ENCODE measurements at regions not wholly inside any gene's neighbourhood (a gene's known extent, or its start where the extent isn't known, plus 50 kb on each side); places are given as distances from the start of the nearest gene placed in this dataset.

- in situ Hi-C loops (cut with MboI; ENCODE audit: low sequenced_read_pairs), result no loop called here
Observed at GRCh38 chr7:46168671-46169383, 247.8 kb upstream of the IGFBP3 start.

DNA sequence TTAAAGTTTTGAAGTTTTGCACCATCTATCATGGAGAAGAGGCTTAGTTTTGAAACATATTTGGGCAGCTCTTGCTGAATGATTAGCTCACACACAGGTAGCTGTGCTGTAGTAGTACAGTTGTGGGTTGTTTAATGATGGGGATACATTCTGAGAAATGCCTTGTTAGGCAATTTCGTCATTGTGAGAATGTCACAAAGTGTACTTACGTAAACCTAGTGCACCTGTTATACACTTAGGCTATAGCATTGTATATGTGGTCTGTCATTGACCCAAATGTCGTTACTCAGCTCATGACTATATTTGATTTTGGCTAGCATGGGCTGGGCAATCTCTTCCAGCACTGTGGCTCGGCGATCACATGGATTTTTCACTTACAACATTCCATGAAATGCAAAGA lies 247.2 kb upstream of the IGFBP3 start:
- in situ Hi-C loops (cut with MboI; ENCODE audit: low sequenced_read_pairs), result no loop called here

GRCh38 chr7:46165276-46165675 lies 244.2 kb upstream of the IGFBP3 start:
- in situ Hi-C loops (cut with MboI; ENCODE audit: low sequenced_read_pairs), result no loop called here

DNA sequence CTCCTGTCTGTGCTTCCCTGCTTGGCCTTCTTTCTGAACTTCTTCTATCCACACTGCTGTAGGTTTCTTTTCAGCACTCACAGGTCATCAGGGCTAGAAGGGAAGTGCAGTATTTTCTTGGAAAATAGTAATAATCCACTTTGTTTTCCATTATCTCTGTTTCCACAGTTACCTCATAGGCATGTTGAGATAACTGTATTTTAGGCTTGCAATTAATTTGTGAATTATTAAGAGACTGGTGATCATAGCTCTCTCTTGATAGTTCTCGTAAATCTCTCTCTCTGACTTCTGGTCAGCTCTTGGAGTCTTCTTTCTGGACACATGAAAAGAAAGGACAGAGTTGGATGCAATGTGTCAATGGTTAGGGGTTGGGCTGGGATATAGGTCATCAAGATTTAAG lies 243.6 kb upstream of the IGFBP3 start:
- in situ Hi-C loops (cut with MboI; ENCODE audit: low sequenced_read_pairs), result no loop called here

- in situ Hi-C loops (cut with MboI; ENCODE audit: low sequenced_read_pairs), result no loop called here
Observed at GRCh38 chr7:46163246-46163645, 242.2 kb upstream of the IGFBP3 start.

DNA sequence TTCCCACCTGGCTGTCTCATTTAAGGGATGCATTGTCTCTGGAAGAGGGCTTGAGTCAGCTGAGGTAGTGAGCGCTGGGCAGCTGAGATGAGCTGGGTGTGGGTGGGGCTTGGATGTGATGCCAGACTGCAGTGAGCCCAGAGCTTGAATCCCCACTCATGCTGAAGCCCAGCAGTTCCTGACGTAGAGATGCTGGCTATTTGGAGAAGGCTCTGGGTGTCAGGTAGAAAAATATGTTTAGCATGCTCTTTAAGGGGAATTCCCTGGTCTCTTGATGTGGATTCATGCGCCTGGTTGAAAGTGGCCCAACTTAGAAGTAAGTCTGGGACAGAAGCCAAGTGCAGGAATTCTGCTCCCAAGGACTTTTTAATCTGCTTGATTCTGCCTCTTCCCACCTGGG lies 241.5 kb upstream of the IGFBP3 start:
- in situ Hi-C loops (cut with MboI; ENCODE audit: low sequenced_read_pairs), result no loop called here

DNA sequence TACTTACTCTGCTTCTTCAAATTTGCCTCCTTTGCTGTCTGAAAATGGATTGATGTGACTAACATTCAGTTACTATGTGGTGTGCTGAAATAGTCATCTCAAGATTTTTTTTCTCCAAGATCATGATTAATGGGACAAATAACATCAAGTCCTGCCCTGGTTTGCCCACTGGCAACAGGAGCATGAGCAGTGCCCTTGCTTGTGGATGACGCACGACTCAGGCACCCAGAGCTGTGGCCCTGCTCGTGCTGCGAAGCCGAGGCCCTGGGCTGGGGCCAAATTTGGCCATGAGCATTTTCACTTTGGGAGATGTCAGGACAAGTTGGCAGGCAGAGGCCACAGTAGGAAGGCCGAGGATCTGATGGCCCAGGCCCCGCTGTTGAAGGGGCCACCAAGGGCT lies 239.8 kb upstream of the IGFBP3 start:
- in situ Hi-C loops (cut with MboI; ENCODE audit: low sequenced_read_pairs), result no loop called here

DNA sequence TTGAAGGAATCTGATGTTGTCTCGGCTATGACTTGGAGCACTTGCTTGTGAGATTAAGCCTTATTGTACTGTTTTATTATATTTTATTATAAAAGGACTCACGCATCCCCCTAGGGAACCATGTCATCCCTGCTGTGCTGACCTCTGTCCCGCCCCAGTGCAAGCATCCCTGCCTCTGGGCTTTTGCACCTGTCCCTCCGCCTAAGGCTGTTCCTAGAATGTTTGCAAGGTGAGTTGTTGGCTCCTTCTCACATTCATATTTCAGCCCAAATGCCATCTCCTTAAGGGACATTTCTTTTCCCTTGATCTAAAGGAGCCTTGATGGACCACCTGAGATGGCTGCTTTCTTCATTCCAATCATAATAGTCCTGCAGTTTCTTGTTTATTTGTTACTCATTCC lies 236.9 kb upstream of the IGFBP3 start:
- in situ Hi-C loops (cut with MboI; ENCODE audit: low sequenced_read_pairs), result no loop called here

DNA sequence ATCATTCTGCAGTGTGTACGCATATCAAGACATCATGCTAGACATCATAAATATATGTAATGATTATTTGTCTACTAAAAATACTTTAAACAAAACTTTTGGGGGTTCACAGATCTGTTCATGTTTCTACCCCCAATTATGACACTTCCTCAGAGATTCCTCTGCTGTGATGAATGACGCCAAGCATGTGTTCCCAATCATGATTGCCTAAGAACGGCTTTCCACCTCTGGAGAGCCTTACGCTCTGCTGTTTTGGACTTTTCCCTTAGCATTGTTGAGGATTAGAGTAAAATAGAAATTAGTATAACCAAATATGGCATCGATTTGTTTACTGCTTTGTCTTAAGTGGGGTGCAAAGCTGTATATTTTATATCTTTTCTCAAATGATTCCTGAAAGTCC lies 236.3 kb upstream of the IGFBP3 start:
- in situ Hi-C loops (cut with MboI; ENCODE audit: low sequenced_read_pairs), result no loop called here

DNA sequence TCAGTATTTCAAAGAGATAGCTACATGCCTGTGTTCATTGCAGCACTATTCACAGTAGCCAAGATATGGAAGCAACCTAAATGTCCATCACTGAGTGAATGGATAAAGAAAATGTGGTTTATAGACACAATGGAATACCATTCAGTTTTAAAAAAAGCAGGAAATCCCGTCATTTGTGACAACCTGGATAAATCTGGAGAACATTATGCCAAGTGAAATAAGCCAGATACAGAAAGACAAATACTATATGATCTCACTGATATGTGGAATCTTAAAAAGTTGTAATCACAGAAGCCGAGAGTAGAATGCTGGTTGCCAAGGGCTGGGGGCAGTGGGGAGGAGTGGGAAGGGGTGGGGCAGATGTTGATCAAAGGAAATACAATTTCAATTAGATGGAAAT lies 235.8 kb upstream of the IGFBP3 start:
- in situ Hi-C loops (cut with MboI; ENCODE audit: low sequenced_read_pairs), result no loop called here

DNA sequence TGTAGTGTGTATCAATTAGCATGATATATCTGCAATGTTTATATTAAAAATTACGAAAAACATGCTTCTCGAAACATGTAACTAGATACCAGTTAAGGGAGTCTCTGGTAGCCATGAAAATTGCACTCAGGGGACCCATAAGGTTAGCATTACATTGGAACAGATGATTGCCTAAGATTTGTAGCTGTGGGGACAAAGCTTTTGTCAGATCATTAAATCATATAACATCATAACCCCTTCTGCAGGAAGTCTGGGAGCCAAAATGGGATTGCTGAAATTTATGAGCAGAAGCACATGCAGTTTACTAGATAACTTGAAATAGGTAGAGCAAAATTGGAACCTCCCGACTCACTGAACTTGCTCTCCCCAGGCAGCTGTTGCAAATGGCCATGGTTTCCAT lies 235.0 kb upstream of the IGFBP3 start:
- in situ Hi-C loops (cut with MboI; ENCODE audit: low sequenced_read_pairs), result no loop called here

DNA sequence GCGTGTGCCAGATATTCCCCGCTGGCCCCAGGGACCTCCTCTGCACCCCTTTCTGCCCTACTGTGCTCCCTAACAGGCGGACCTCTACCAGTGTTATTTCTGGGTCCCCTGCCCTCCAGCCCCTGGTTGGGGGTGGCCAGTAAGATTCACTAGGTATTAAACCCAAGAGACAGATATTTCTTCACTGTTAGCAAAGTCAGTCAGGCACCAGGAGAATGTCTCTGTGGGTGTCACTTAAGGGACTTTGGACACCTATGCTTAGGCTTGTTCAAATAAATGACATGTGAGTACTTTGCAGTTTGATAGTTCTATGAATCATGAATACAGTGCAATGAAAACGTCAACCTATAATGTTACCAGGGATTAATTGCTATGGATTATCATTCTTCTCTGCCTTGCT lies 234.3 kb upstream of the IGFBP3 start:
- in situ Hi-C loops (cut with MboI; ENCODE audit: low sequenced_read_pairs), result no loop called here

- in situ Hi-C loops (cut with MboI; ENCODE audit: low sequenced_read_pairs), result no loop called here
Observed at GRCh38 chr7:46153951-46154787, 233.1 kb upstream of the IGFBP3 start.

DNA sequence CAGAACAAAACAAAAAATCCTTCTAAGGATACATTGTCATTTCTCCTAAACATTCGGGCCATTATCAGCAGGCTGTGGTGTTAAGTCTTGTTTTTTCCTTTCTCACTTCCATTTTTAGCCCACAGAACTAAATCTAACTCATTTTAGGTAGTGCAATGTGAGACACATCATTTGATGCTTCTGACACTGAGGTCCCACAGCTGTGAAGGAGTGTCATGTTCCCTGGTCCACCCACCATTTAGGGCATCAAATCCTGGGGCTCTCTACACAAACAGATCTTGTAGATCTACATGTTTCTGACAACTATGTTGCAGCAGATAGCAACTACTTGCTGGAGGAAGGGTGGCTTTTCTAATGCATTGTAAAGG lies 232.5 kb upstream of the IGFBP3 start:
- in situ Hi-C loops (cut with MboI; ENCODE audit: low sequenced_read_pairs), result no loop called here

DNA sequence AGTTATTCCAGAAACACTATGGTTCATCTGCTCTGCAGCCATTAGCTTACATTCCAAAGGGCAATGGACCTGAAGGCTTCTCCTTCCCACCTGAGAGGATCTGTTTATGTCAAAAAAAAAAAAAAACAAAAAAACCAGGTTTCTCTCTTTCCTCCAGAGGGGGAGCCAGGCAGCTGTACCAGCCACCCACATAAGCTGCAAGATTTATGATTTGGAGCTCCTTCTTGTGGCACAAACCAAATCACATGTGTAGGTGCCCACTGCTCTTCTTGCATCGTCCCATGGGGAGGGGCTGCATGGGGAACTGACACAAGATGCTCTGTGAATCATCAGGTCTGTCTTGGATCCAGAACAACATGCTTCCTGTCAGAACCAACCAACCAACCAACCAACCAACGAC lies 231.6 kb upstream of the IGFBP3 start:
- in situ Hi-C loops (cut with MboI; ENCODE audit: low sequenced_read_pairs), result no loop called here

DNA sequence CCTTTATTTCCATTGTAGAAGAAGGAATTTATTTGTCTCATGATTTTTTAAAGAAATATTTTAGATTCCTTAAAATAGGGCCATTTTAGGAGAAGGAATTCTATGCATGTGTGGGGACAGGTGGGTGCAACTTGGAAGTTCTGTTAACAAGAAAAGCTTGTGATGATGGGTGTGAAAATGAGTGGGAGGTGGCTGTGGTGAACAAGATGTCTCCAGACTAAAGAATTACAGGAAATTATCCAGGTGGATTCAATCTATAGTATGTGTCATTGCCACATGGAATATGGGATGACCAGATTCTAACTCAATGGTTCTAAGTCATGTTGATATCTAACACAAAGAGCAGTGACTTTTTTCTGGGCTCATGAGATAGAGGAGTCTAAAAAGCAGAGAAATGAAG lies 229.6 kb upstream of the IGFBP3 start:
- in situ Hi-C loops (cut with MboI; ENCODE audit: low sequenced_read_pairs), result no loop called here

GRCh38 chr7:46150202-46150601 lies 229.1 kb upstream of the IGFBP3 start:
- in situ Hi-C loops (cut with MboI; ENCODE audit: low sequenced_read_pairs), result no loop called here

GRCh38 chr7:46147871-46148270 lies 226.8 kb upstream of the IGFBP3 start:
- in situ Hi-C loops (cut with MboI; ENCODE audit: low sequenced_read_pairs), result no loop called here

DNA sequence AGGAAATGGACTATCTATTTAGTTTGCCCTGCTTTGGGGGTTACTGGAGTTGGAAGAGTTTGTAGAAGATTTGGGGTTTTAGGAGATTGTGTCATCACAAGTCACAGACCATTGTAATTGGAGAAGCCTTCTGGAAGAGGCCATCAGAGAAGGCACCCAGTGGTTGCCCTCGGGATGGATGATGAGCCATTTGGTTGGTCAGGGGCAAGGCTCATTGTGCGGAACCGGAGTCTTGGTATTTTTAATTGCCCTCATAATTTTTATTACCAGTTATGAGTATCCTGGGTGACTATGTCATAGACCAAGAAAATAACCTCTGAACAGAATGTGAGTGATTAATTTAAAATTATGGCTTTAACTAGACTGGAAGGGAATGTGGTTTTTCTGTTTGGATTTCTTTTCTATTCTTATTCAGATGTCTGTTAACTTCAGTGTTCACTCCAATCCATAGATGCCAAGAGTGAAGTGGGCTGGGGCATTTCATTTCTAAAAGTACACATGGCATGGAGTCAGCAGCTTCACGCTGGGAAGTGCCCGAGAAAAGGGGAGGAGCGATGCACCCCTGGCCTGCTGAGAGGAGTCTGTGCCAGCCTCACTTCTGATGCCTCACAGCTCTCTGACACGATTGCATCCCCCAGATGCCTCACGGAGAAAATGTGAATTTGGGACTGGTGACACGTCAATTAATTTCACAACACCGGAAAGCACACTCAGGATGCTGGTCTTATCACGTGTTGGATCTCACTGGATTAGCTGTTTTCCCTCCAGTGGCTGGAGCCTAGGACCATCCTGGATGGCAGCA lies 225.6 kb upstream of the IGFBP3 start:
- in situ Hi-C loops (cut with MboI; ENCODE audit: low sequenced_read_pairs), result no loop called here

- in situ Hi-C loops (cut with MboI; ENCODE audit: low sequenced_read_pairs), result no loop called here
Observed at GRCh38 chr7:46145412-46145811, 224.3 kb upstream of the IGFBP3 start.

GRCh38 chr7:46143949-46144917 lies 223.2 kb upstream of the IGFBP3 start:
- in situ Hi-C loops (cut with MboI; ENCODE audit: low sequenced_read_pairs), result no loop called here

Data from HL-60/S4 treated with retinoic acid at 250 ng/mL for 4 days and 3 days (cell line).